HG02759 (cell line): ENCODE measurements at regions not wholly inside any gene's neighbourhood (a gene's known extent, or its start where the extent isn't known, plus 50 kb on each side); places are given as distances from the start of the nearest gene placed in this dataset.
"Not testable (repeated sequence)": the region's sequence is repeated elsewhere in the genome, so short reads cannot be mapped to it uniquely, and the experiment has no call there.

ENCODE experiments used
- ATAC-seq: cut with Tn5 transposase; IDR thresholded peaks from one replicate; pipeline ENCODE4 v1.9.1; 2021; ENCODE audit warnings: mild to moderate bottlenecking, moderate library complexity; ENCODE audit not compliant: unreplicated experiment

- not testable (repeated sequence) for ATAC-seq
Measured at GRCh38 chr10:4401080-4401479, 424.9 kb upstream of the AKR1E2 start.

- ATAC-seq: no peak
Measured at GRCh38 chr10:4399556-4399955, 426.5 kb upstream of the AKR1E2 start.

DNA sequence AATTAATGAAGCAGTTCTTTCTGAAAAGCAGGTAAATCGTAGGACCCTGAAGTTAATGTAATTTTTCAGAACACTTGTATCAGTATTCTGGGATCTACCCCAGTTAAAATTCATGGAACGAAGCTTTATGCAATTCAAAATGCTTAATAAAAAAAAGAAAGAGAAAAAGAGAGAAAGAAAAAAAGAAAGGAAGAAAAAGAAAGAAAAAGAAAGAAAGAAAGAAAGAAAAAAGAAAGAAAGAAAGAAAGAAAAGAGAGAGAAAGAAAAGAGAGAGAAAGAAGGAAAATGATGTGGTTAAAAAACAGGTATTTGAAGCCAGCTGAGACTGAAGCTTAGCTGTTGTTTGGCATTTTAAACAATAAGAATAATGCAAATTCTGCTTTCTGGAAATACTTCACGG is 427.4 kb upstream of the AKR1E2 start:
- ATAC-seq: no peak

GRCh38 chr10:4397337-4397736 is 428.7 kb upstream of the AKR1E2 start:
- ATAC-seq: no peak

- no peak for ATAC-seq
Measured at GRCh38 chr10:4396401-4397283, 429.4 kb upstream of the AKR1E2 start.

GRCh38 chr10:4395731-4396130 is 430.3 kb upstream of the AKR1E2 start:
- ATAC-seq: no peak

- not testable (repeated sequence) for ATAC-seq
Measured at GRCh38 chr10:4394455-4394854, 431.6 kb upstream of the AKR1E2 start.

DNA sequence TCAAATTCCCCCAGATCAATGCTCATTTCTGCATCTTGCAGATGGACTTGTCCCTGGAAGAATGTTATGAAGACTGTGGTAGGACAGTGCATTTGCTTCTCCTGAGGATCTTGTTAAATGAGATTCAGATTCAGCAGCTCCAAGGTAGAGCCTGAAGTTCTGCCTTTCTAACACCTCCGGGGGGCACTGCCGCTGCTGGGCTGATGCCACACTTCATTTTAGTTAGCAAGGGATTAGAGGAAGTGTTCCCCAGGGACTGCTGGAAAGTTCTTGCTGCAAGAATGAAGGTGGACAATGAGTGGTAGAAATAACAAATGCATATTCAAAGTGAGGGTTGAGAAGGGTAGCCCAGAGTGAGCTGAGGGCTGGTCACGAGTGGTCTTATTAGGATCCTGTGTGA is 434.3 kb upstream of the AKR1E2 start:
- no peak for ATAC-seq

DNA sequence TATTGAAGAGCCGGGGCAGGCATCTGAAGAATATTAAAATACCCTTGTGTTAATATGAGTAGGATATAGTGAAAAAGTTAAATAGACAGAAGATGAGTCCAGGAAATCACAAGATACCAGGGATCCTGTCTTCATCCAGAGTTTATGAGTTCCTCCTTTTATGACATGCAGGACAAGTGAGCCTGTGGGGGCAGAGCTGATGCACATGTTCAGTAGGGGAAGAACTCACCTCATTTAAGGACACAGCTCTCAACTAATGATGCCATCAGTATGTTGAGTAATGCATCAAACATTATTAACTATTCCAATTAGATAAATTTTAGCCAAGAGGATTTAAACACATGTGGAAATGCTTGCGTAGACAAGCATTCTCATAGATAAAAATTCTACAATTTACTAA is 435.8 kb upstream of the AKR1E2 start:
- ATAC-seq: no peak

DNA sequence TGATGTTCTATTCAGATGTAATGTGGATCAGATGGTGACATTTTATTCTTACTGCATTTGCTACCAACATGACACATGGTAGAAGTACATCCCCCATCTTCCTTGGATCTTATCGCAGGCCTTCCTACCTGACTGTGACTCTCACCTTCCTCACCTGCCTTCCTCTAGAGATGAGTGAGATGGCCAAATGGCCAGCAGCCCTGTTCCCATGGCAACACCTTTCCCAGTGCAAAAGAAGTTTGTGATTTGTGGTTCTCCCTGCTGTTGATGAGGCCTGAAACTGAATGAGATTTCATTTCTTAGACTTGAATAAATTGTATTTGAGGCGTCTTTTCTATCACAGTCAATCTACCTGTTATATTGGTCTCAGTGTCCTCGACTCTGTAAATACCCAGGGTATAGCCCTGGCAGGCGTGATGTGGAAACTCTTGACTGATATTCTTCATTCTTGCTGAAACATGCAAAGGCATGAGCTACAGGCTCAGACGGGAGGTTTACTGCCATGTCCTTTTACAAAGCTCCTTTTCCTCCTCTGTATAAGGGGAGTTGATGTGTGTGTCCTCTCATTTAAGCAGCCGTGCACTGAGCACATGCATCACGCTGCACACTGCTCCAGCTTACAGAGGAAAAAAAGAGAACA is 440.7 kb upstream of the AKR1E2 start:
- ATAC-seq: no peak

- no peak for ATAC-seq
Measured at GRCh38 chr10:4384245-4384644, 441.8 kb upstream of the AKR1E2 start.

- no peak for ATAC-seq
Measured at GRCh38 chr10:4383651-4384098, 442.3 kb upstream of the AKR1E2 start.

DNA sequence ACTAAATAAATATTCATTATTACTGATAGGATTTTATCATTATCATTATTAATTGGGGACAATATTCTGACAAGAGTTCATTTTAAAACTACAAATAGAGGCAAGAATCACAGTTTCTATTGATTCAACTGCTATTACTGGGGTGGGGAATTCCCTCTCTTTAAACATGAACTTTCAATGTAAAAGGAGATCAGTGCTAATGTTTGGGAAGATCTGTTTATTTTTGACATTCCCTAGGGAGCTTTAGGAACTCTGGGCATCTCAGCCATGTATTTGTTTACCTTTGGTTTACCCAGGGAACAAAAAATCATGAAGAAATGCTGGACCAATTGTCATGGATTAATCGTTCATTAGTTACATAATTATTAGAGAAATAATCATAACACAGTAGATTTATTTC is 443.2 kb upstream of the AKR1E2 start:
- no peak for ATAC-seq

DNA sequence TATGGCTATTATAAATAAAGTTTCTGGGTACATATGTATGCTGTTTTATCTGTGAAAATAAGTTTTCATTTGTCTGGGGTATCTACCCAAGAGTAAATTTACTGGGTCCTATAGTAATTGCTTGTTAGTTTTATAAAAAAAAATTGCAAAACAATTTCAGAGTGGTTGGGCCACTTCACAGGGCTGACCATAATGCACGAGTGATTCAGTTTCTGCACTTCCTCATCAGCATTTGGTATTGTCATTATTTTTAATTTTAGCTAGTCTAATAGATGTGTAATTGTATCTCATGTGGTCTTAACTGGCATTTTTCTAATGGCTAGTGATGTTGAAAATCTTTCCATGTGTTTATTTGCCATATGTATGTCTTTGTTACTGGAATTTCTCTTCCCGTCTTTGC is 452.4 kb upstream of the AKR1E2 start:
- no peak for ATAC-seq

DNA sequence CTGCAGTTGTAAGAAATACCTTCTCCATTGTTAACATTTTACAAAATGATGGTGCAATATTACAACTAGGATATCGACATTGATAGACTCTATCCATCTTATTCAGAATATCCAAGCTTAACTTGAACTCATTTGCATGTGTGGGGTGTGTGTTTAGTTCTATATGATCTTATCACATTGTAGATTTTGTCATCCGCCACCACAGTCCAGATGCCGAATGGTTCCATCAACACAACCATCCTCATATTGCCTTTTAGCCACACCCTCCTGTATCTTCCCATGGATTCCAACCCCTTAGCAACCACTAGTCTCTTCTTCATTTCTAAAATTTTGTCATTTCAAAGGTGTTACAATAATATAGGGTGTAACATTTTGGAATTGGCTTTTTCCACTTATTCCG is 452.9 kb upstream of the AKR1E2 start:
- no peak for ATAC-seq

- no peak for ATAC-seq
Measured at GRCh38 chr10:4372601-4373000, 453.4 kb upstream of the AKR1E2 start.

DNA sequence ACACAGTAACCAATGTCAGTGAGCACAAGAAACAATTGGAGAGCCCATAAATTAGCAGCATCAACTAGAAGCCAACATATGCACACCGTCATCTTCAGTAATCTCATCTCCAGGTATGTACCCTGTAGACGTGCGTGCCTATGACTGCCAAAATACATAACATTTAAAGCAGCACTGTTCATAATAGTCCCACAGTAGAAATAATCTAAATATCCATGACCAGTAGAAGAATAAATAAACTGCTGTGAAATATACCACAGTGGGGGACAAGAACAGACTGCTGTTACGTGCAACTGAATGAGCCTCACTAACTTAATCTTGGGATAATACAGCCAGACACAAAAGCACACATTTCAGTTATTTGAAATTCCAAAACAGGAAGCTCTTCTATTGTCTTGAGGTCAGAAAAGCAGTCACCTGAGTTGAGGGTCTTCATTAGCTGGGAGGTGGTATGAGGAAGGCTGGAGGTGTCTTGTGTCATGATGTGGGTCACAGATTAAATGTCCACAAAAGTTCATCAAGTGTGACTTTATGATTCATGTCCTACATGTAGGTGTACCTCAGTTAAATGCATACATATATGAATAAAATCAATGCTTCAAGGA is 454.2 kb upstream of the AKR1E2 start:
- no peak for ATAC-seq

DNA sequence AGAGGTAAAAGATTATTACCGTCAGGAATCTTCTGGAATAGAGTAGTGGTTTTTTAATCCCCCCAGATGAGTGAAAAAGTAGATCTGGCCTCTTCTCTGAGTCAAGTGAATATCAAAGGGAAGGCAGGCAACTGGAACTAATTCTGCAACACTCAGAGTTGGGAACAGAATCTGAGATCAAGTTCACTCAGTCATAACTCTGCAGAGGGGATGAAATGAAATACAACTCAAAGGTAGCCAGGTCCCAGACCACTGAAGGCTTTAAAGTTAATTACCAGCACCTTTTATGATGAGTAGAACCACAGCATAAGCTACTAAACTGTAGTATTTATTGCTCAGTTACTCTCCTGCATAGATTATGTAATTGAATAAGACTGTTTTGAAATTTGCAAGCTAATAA is 455.6 kb upstream of the AKR1E2 start:
- ATAC-seq: no peak

DNA sequence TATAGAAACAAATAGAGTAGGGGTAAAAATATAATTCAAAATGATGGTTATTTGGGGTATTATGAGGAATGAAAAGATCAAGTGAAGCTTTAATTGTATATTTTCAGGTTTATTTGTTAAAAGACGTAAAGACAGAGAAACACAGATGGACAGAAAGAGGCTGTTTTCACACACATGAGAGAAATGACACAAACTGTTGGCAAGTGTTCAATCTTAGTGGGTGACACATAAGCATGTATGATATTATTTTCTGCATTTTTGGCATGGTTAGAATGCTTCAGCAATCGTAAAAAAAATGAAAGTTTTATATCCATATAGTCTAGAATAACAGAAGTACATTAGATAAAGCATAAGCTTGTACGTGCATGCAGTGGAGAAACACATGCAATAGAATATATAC is 464.4 kb upstream of the AKR1E2 start:
- no peak for ATAC-seq

DNA sequence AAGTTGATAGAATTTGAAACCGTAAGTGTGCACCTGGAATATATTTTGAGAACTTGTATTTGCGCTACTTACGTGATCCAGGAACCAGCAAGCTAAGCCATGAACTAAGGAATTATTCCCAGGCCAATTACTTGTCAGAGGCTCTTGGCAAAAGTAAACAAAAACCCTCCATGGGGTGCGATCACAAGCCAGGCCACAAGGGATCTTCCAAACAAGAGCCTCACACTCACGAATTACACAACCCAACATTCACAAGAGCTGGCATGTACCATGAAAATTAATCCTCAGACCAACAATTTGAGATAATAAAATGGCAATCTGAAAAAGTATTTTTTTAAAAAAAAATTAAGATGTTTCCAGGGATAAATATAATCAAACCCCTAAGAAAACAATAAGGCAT is 467.0 kb upstream of the AKR1E2 start:
- no peak for ATAC-seq

- ATAC-seq: no peak
Measured at GRCh38 chr10:4357911-4358310, 468.1 kb upstream of the AKR1E2 start.

GRCh38 chr10:4355350-4355749 is 470.7 kb upstream of the AKR1E2 start:
- ATAC-seq: no peak
